ENCODE measurements at regions not wholly inside any gene's neighbourhood (a gene's known extent, or its start where the extent isn't known, plus 50 kb on each side); places are given as distances from the start of the nearest gene placed in this dataset.

GRCh38 chr20:52751571-52751970 lies 220.6 kb upstream of the TSHZ2 start:
- H3K4me1 Mint-ChIP-seq: no peaks in the 10 kb centered on the region
- WGBS (ENCODE audit: insufficient coverage): 67% methylated on average over 1 of the region's 3 CpGs
- no peak for DNase-seq
- H3K4me3 ChIP-seq (ENCODE audit: control extremely low read depth in 1 of 5, extremely low read depth in 1 of 5, insufficient read depth in 1 of 5, low read depth in 2 of 5, low read length in 4 of 5): no peak overlapping the region
- H3K27ac Mint-ChIP-seq: no peak overlapping the region
- no peaks in the 10 kb centered on the region for H3K4me1 ChIP-seq (ENCODE audit: control insufficient read depth in 2 of 2, insufficient read depth in 2 of 2, low read length in 2 of 2)
- H3K27me3 Mint-ChIP-seq: peaks cover 3% of the 10 kb centered on the region
- ATAC-seq (ENCODE audit: low read depth): no peak
- H3K4me2 ChIP-seq (replicated peaks; ENCODE audit: low read depth, low read length, poor library complexity, severe bottlenecking): no peak overlapping the region
- no peaks in the 10 kb centered on the region for H3K27me3 ChIP-seq (replicated peaks in 1 of 4; ENCODE audit: control extremely low read depth in 1 of 4, control insufficient read depth in 3 of 4, insufficient read depth in 4 of 4, low read length in 3 of 4)
- no peaks in the 10 kb centered on the region for H3K36me3 ChIP-seq (replicated peaks in 1 of 2; ENCODE audit: control extremely low read depth in 1 of 2, control insufficient read depth in 1 of 2, extremely low read depth in 1 of 2, insufficient read depth in 2 of 2, low read length in 1 of 2)
- no peak overlapping the region for H2AFZ ChIP-seq (ENCODE audit: insufficient read depth, low read depth, low read length, poor library complexity, severe bottlenecking)
- H3K9ac ChIP-seq (ENCODE audit: low read length): no peak overlapping the region
- no peak overlapping the region for H3K4me3 Mint-ChIP-seq
- ChIA-PET CTCF (no interaction called here), POLR2A (no interaction called here)
- no peak for TF ChIP-seq EZH2 (IDR thresholded peaks at IDR 0.05; ENCODE audit: borderline replicate concordance, insufficient read depth, low read depth, low read length, poor library complexity, severe bottlenecking)
- TF ChIP-seq CTCF (IDR thresholded peaks at IDR 0.05): no peak
- H3K79me2 ChIP-seq (ENCODE audit: control insufficient read depth, insufficient read depth, low read length): no peaks in the 10 kb centered on the region
- no peak overlapping the region for H3K27ac ChIP-seq (ENCODE audit: low read length in 2 of 2)
- intact Hi-C loops (cut with micrococcal nuclease): no loop called here
- H3K9me3 ChIP-seq (ENCODE audit: control extremely low read depth in 1 of 3, control insufficient read depth in 2 of 3, insufficient read depth in 1 of 3, low read length in 2 of 3): no peaks in the 10 kb centered on the region
- no peaks in the 10 kb centered on the region for H4K20me1 ChIP-seq (ENCODE audit: control insufficient read depth, insufficient read depth, low read length, poor library complexity, severe bottlenecking)
- no peaks in the 10 kb centered on the region for H3K9me3 Mint-ChIP-seq (ENCODE audit: insufficient read depth)

GRCh38 chr20:52749938-52750337 lies 222.2 kb upstream of the TSHZ2 start:
- H3K9me3 Mint-ChIP-seq (ENCODE audit: insufficient read depth): no peaks in the 10 kb centered on the region
- no peak overlapping the region for H3K4me2 ChIP-seq (replicated peaks; ENCODE audit: low read depth, low read length, poor library complexity, severe bottlenecking)
- POLR2A ChIA-PET: no interaction called here
- H2AFZ ChIP-seq (ENCODE audit: insufficient read depth, low read depth, low read length, poor library complexity, severe bottlenecking): no peak overlapping the region
- H3K4me3 Mint-ChIP-seq: no peak overlapping the region
- H4K20me1 ChIP-seq (ENCODE audit: control insufficient read depth, insufficient read depth, low read length, poor library complexity, severe bottlenecking): no peaks in the 10 kb centered on the region
- H3K4me1 Mint-ChIP-seq: no peaks in the 10 kb centered on the region
- WGBS (ENCODE audit: insufficient coverage): no CpG with 5 or more reads among the region's 5 CpGs
- H3K79me2 ChIP-seq (ENCODE audit: control insufficient read depth, insufficient read depth, low read length): no peaks in the 10 kb centered on the region
- DNase-seq (no peak), ATAC-seq (ENCODE audit: low read depth) (no peak)
- H3K27me3 Mint-ChIP-seq: peaks cover 3% of the 10 kb centered on the region
- no peaks in the 10 kb centered on the region for H3K4me1 ChIP-seq (ENCODE audit: control insufficient read depth in 2 of 2, insufficient read depth in 2 of 2, low read length in 2 of 2)
- H3K27ac Mint-ChIP-seq: no peak overlapping the region
- CTCF ChIA-PET: no interaction called here
- no peaks in the 10 kb centered on the region for H3K27me3 ChIP-seq (replicated peaks in 1 of 4; ENCODE audit: control extremely low read depth in 1 of 4, control insufficient read depth in 3 of 4, insufficient read depth in 4 of 4, low read length in 3 of 4)
- H3K9ac ChIP-seq (ENCODE audit: low read length): no peak overlapping the region
- H3K36me3 ChIP-seq (replicated peaks in 1 of 2; ENCODE audit: control extremely low read depth in 1 of 2, control insufficient read depth in 1 of 2, extremely low read depth in 1 of 2, insufficient read depth in 2 of 2, low read length in 1 of 2): no peaks in the 10 kb centered on the region
- H3K9me3 ChIP-seq (ENCODE audit: control extremely low read depth in 1 of 3, control insufficient read depth in 2 of 3, insufficient read depth in 1 of 3, low read length in 2 of 3): no peaks in the 10 kb centered on the region
- H3K27ac ChIP-seq (ENCODE audit: low read length in 2 of 2): no peak overlapping the region
- TF ChIP-seq EZH2 (IDR thresholded peaks at IDR 0.05; ENCODE audit: borderline replicate concordance, insufficient read depth, low read depth, low read length, poor library complexity, severe bottlenecking) (no peak), CTCF (IDR thresholded peaks at IDR 0.05) (no peak)
- H3K4me3 ChIP-seq (ENCODE audit: control extremely low read depth in 1 of 5, extremely low read depth in 1 of 5, insufficient read depth in 1 of 5, low read depth in 2 of 5, low read length in 4 of 5): no peak overlapping the region
- intact Hi-C loops (cut with micrococcal nuclease): no loop called here
